GM12878 (cell line): ENCODE measurements at regions not wholly inside any gene's neighbourhood (a gene's known extent, or its start where the extent isn't known, plus 50 kb on each side); places are given as distances from the start of the nearest gene placed in this dataset.
A peak's percentile ranks its signal among the peaks of the same experiment; 100 is the strongest.

Experiments used
- ATAC-seq: fragments of 200-7000 bp; cut with Tn5 transposase; 3 replicates; pipeline ENCODE4 v1.9.1; 2020; ENCODE audit warnings: mild to moderate bottlenecking, moderate library complexity
- BruUV-seq: library from RNA; stranded (reverse); fragments of 400-500 nt; replicated peaks from 2 replicates; lab custom pipeline; 2021; lab: Mats Ljungman, UMichigan
- CTCF ChIA-PET: fragments of 300-600 bp; sonication (Branson Sonifier 250); formaldehyde crosslinking; extraction: SDS; loops from one replicate; lab custom pipeline; 2021; ENCODE audit warnings: inconsistent platforms; lab: Yijun Ruan, JAX
- POLR2A ChIA-PET: fragments of 350-600 bp; formaldehyde crosslinking; extraction: SDS; loops from one replicate; lab custom pipeline; 2021; ENCODE audit warnings: inconsistent platforms; lab: Charles Lee
- RAD21 ChIA-PET: fragments of 300-600 bp; sonication (Branson Sonifier 250); formaldehyde crosslinking; loops from one replicate; lab custom pipeline; 2023; ENCODE audit warnings: antibody characterized with exemption; ENCODE audit not compliant: unreplicated experiment; lab: Charles Lee
- SMC1A ChIA-PET: fragments of 300-600 bp; sonication (Branson Sonifier 250); formaldehyde crosslinking; loops from one replicate; lab custom pipeline; 2023; ENCODE audit not compliant: unreplicated experiment, uncharacterized antibody; lab: Charles Lee
- DNase-seq: peaks from one replicate; pipeline ENCODE4 v3.0.0-alpha.2; 2011; ENCODE audit warnings: low read depth, low spot score
- FAIRE-seq: peaks from 3 replicates; lab custom pipeline; 2011; peaks lifted over from hg19 to GRCh38; lab: Jason Lieb, UNC
- H2AFZ ChIP-seq: 2 replicates; pipeline ENCODE4 v1.6.0; 2011; ENCODE audit warnings: low read depth, low read length, control low read depth; ENCODE audit not compliant: control insufficient read depth
- H3K27ac ChIP-seq: 2 replicates; pipeline ENCODE4 v1.5.1; 2011; ENCODE audit warnings: control low read depth; ENCODE audit not compliant: control insufficient read depth, insufficient read depth
- H3K27me3 ChIP-seq, 2 experiments: replicated peaks in 1 of 2; 2 replicates each; pipeline versions ENCODE4 v1.6.0 to v1.6.1; 2011; ENCODE audit warnings: low read length in 1 of 2; ENCODE audit not compliant: control insufficient read depth in 2 of 2, insufficient read depth in 2 of 2
- H3K36me3 ChIP-seq, 2 experiments: 2 replicates each; pipeline ENCODE4 v1.5.1; 2011; ENCODE audit warnings: low read length in 1 of 2; ENCODE audit not compliant: control insufficient read depth in 2 of 2, insufficient read depth in 2 of 2
- H3K4me1 ChIP-seq: 2 replicates; pipeline ENCODE4 v1.6.1; 2011; ENCODE audit warnings: mild to moderate bottlenecking, low read length, moderate library complexity, mixed read lengths; ENCODE audit not compliant: control insufficient read depth, insufficient read depth
- H3K4me2 ChIP-seq: 2 replicates; pipeline ENCODE4 v1.6.0; 2011; ENCODE audit warnings: control low read depth; ENCODE audit not compliant: control insufficient read depth, insufficient read depth
- H3K4me3 ChIP-seq: fragments of 200-600 bp; sonication (generic); 2 replicates; pipeline ENCODE4 v1.5.1; 2016
- H3K79me2 ChIP-seq: 2 replicates; pipeline ENCODE4 v1.6.0; 2011; ENCODE audit warnings: low read length; ENCODE audit not compliant: control insufficient read depth, insufficient read depth
- H3K9ac ChIP-seq: 2 replicates; pipeline ENCODE4 v1.8.0; 2011; ENCODE audit warnings: low read length, control low read depth, mixed read lengths; ENCODE audit not compliant: control insufficient read depth, insufficient read depth
- H3K9me3 ChIP-seq: replicated peaks from 3 replicates; pipeline ENCODE4 v1.5.1; 2011; ENCODE audit warnings: mild to moderate bottlenecking, low read length; ENCODE audit not compliant: control insufficient read depth, insufficient read depth
- H4K20me1 ChIP-seq: 2 replicates; pipeline ENCODE4 v1.6.0; 2011; ENCODE audit not compliant: control insufficient read depth, insufficient read depth
- FOXK2 ChIP-seq: fragments of 450-650 bp; IDR thresholded peaks from 2 replicates; pipeline ENCODE4 v1.6.1; 2017; ENCODE audit warnings: mild to moderate bottlenecking, moderate library complexity
- GABPA ChIP-seq: IDR thresholded peaks from 2 replicates; pipeline ENCODE4 v1.6.1; 2014; ENCODE audit warnings: antibody characterized with exemption, low read depth, mild to moderate bottlenecking, inconsistent platforms
- GATAD2B ChIP-seq: fragments of 450-650 bp; conservative IDR thresholded peaks from 2 replicates; pipeline ENCODE4 v1.6.1; 2017; ENCODE audit warnings: low read depth, mild to moderate bottlenecking, moderate library complexity
- JUNB ChIP-seq: IDR thresholded peaks from 2 replicates; pipeline ENCODE4 v1.6.1; 2016; ENCODE audit warnings: antibody characterized with exemption, mild to moderate bottlenecking
- KAT2A ChIP-seq: conservative IDR thresholded peaks from 2 replicates; pipeline ENCODE4 v1.6.1; 2011; ENCODE audit warnings: low read depth, low read length; ENCODE audit not compliant: control insufficient read depth
- STAT3 ChIP-seq: IDR thresholded peaks from 2 replicates; pipeline ENCODE4 v1.6.1; 2011; ENCODE audit warnings: low read depth, low read length, improper control_type of control experiment
- ZBED1 ChIP-seq: IDR thresholded peaks from 2 replicates; pipeline ENCODE4 v1.6.1; 2016; ENCODE audit warnings: borderline replicate concordance
- WGBS: methylation state at CpG from one replicate; pipeline ENCODE4 v1.1.6; 2016; ENCODE audit warnings: low lambda C conversion rate; ENCODE audit not compliant: insufficient replicate concordance, insufficient coverage; ENCODE audit errors: missing lambda C conversion rate; 5-methylcytosine and 5-hydroxymethylcytosine counted together
- in situ Hi-C: fragments of 300-500 bp; cut with MboI; formaldehyde crosslinking; loops from 9 replicates; pipeline ENCODE4 v1.14.3; 2018; ENCODE audit warnings: mixed read lengths
- intact Hi-C: fragments of 100-400 bp; cut with micrococcal nuclease; formaldehyde crosslinking; loops from one replicate; pipeline ENCODE4 v1.14.2; 2022; ENCODE audit not compliant: unreplicated experiment
- TF ChIP-seq, protein P1 (sequence below): fragments of 450-650 bp; IDR thresholded peaks from 2 replicates; pipeline ENCODE4 v1.6.1; 2016; ENCODE audit warnings: mild to moderate bottlenecking
- TF ChIP-seq, protein P2 (sequence below): IDR thresholded peaks from 2 replicates; pipeline ENCODE4 v1.6.1; 2012; ENCODE audit warnings: low read depth, low read length, improper control_type of control experiment
- TF ChIP-seq, protein P3 (sequence below): IDR thresholded peaks from 2 replicates; pipeline ENCODE4 v1.6.1; 2012; ENCODE audit warnings: low read length, inconsistent platforms

DNA sequence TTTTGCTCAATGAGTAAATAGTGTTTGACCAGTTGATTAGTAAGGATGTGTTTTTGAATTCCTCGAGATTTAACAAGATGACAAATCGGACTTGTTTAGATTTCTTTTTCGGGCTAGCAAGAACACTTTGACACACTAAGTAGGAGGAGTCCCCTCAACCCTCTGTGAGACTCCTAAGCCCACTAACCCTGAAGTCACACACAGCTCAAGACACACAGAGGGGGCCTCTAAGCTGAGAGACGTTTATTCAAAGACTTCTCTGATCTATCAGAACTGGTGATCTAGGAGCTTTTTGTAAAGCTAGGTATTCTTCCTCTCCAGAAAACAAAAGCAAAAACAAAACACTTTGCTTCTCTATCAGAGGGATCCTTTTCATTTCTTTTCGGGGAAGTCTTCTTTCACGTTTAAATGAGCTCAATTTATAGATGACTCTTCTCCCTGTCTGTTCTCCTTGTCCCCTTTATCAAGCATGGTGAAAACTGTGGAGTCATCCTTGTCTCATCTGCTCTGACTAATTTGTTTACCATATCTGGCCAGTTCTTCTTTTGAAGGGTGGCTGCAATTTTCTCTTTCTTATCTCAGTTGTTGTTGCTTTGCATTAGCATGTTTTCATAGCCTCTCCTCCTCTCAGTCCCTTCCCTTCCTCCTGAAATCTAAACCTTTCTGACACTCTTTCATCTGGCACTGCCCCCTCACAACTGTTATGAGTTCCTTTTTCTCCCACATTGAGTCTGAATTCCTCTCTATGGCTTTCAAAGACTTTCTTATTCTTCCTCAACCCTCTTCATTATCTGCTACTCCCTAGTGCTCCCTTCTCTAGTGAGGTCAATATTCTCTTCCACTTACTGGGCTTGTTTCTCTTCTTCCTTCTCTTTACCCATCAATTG is 68.5 kb upstream of the RAI14 start (continued):
- 0 out of 2 replicates have a peak, but pooled peaks have one; percentile 17 for TF ChIP-seq GABPA
- TF ChIP-seq, protein P1, sequence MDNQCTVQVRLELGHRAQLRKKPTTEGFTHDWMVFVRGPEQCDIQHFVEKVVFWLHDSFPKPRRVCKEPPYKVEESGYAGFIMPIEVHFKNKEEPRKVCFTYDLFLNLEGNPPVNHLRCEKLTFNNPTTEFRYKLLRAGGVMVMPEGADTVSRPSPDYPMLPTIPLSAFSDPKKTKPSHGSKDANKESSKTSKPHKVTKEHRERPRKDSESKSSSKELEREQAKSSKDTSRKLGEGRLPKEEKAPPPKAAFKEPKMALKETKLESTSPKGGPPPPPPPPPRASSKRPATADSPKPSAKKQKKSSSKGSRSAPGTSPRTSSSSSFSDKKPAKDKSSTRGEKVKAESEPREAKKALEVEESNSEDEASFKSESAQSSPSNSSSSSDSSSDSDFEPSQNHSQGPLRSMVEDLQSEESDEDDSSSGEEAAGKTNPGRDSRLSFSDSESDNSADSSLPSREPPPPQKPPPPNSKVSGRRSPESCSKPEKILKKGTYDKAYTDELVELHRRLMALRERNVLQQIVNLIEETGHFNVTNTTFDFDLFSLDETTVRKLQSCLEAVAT, result no peak
- TF ChIP-seq FOXK2, result no peak
- peak; percentile 53 for TF ChIP-seq JUNB
- TF ChIP-seq GATAD2B, result no peak
- no peak for TF ChIP-seq ZBED1
- no peak for TF ChIP-seq KAT2A
- no peak for TF ChIP-seq STAT3

DNA sequence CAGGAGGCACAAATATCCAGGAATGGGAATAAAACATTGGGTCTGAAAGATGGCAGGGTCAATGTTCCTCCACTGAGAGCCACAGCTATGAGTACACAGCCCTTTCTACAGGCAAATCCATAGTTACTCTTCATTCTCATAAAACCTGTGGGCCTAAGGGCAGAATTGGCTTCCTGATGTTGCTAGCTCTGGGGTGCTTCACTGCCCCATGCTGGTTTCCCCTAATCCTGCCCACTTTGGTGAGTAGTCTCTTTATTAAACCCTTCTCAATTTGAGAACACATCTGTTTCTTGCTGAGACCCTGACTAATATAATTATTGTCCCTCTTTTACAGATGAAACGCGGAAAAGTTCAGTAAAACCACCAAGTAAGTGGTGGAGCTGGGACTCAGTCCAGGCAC is 66.3 kb upstream of the RAI14 start:
- in situ Hi-C loops, result no loop called here

More for the DNA sequence above, 66.3 kb upstream of the RAI14 start:
- ChIA-PET RAD21 (no interaction called here), CTCF (interaction anchor here (1.1 kb wide), 1 partner anchor 13 kb away, joined by 3 read pairs; no protein-coding TSS in a partner anchor)
- Histone ChIP-seq H2AFZ (no peak overlapping the region), H3K27me3 (no peaks in the 10 kb centered on the region; a peak in 1 of 4 replicates), H3K4me3 (no peak overlapping the region), H3K4me2 (no peak overlapping the region), H4K20me1 (no peaks in the 10 kb centered on the region), H3K4me1 (peaks cover 16% of the 10 kb centered on the region; the same call in 1 of the 2 replicates), H3K79me2 (no peaks in the 10 kb centered on the region)
- ATAC-seq, result no peak
- WGBS, result 95% methylated on average over 2 of the region's 2 CpGs
- no peak for DNase-seq
- BruUV-seq, result no TSS peak
- intact Hi-C loops, result no loop called here
- TF ChIP-seq, protein P2, sequence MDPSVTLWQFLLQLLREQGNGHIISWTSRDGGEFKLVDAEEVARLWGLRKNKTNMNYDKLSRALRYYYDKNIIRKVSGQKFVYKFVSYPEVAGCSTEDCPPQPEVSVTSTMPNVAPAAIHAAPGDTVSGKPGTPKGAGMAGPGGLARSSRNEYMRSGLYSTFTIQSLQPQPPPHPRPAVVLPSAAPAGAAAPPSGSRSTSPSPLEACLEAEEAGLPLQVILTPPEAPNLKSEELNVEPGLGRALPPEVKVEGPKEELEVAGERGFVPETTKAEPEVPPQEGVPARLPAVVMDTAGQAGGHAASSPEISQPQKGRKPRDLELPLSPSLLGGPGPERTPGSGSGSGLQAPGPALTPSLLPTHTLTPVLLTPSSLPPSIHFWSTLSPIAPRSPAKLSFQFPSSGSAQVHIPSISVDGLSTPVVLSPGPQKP, result no peak
- TF ChIP-seq, protein P3, sequence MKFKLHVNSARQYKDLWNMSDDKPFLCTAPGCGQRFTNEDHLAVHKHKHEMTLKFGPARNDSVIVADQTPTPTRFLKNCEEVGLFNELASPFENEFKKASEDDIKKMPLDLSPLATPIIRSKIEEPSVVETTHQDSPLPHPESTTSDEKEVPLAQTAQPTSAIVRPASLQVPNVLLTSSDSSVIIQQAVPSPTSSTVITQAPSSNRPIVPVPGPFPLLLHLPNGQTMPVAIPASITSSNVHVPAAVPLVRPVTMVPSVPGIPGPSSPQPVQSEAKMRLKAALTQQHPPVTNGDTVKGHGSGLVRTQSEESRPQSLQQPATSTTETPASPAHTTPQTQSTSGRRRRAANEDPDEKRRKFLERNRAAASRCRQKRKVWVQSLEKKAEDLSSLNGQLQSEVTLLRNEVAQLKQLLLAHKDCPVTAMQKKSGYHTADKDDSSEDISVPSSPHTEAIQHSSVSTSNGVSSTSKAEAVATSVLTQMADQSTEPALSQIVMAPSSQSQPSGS, result no peak
- TF ChIP-seq, all 136 proteins: peak for 0
- ChIA-PET SMC1A (interaction anchor here (0.8 to 1.3 kb wide), 2 partner anchors 13 to 211 kb away, joined by 4 read pairs; no protein-coding TSS in a partner anchor), POLR2A (no interaction called here)
- Histone ChIP-seq H3K9ac (no peak overlapping the region), H3K36me3 (no peaks in the 10 kb centered on the region), H3K9me3 (no peaks in the 10 kb centered on the region), H3K27ac (no peak overlapping the region)
- FAIRE-seq, result no peak
